H9 (cell line): ENCODE measurements at regions not wholly inside any gene's neighbourhood (a gene's known extent, or its start where the extent isn't known, plus 50 kb on each side); places are given as distances from the start of the nearest gene placed in this dataset.

Source experiments
- DNase-seq: peaks from one replicate; pipeline ENCODE4 v3.0.0-alpha.2; 2017
- H2AFZ ChIP-seq: one replicate; pipeline ENCODE4 v1.6.1; 2013; ENCODE audit warnings: mild to moderate bottlenecking, low read length, control low read depth, moderate library complexity
- H2AK5ac ChIP-seq: 2 replicates; pipeline ENCODE4 v1.6.1; 2013; ENCODE audit warnings: low read length, control low read depth, mixed read lengths; ENCODE audit not compliant: insufficient read length
- H2BK120ac ChIP-seq: one replicate; pipeline ENCODE4 v1.6.1; 2013; ENCODE audit warnings: low read depth, mild to moderate bottlenecking, low read length, control low read depth, inconsistent platforms; ENCODE audit not compliant: poor library complexity, severe bottlenecking
- H2BK12ac ChIP-seq: 2 replicates; pipeline ENCODE4 v1.6.1; 2013; ENCODE audit warnings: low read length, control low read depth, mixed read lengths, low read depth; ENCODE audit not compliant: insufficient read length
- H2BK15ac ChIP-seq: 2 replicates; pipeline ENCODE4 v1.6.1; 2013; ENCODE audit warnings: low read depth, low read length, control low read depth
- H2BK20ac ChIP-seq: one replicate; pipeline ENCODE4 v1.6.1; 2013; ENCODE audit warnings: low read depth, mild to moderate bottlenecking, low read length, control low read depth, inconsistent platforms; ENCODE audit not compliant: poor library complexity, severe bottlenecking
- H2BK5ac ChIP-seq: 2 replicates; pipeline ENCODE4 v1.6.1; 2013; ENCODE audit warnings: low read length, control low read depth, mixed read lengths; ENCODE audit not compliant: insufficient read length
- H3K14ac ChIP-seq: 2 replicates; pipeline ENCODE4 v1.6.1; 2013; ENCODE audit warnings: low read length, control low read depth; ENCODE audit not compliant: insufficient read depth
- H3K18ac ChIP-seq: 2 replicates; pipeline ENCODE4 v1.6.1; 2013; ENCODE audit warnings: low read depth, mild to moderate bottlenecking, mixed read lengths, low read length, control low read depth; ENCODE audit not compliant: insufficient read length
- H3K23ac ChIP-seq: 2 replicates; pipeline ENCODE4 v1.6.1; 2013; ENCODE audit warnings: low read length, control low read depth, mixed read lengths, low read depth; ENCODE audit not compliant: insufficient read length
- H3K23me2 ChIP-seq: 2 replicates; pipeline ENCODE4 v1.6.1; 2013; ENCODE audit warnings: low read depth, mild to moderate bottlenecking, mixed read lengths, low read length, control low read depth; ENCODE audit not compliant: insufficient read length, poor library complexity, severe bottlenecking
- H3K27ac ChIP-seq: 2 replicates; pipeline ENCODE4 v1.5.1; 2013; ENCODE audit warnings: low read length, control low read depth, mixed read lengths, low read depth; ENCODE audit not compliant: insufficient read length
- H3K27me3 ChIP-seq: 2 replicates; pipeline ENCODE4 v1.6.1; 2013; ENCODE audit warnings: low read length, control low read depth, inconsistent platforms; ENCODE audit not compliant: insufficient read depth
- H3K4ac ChIP-seq: 2 replicates; pipeline ENCODE4 v1.6.1; 2013; ENCODE audit warnings: low read depth, mild to moderate bottlenecking, control low read depth, inconsistent platforms, low read length, moderate library complexity
- H3K4me1 ChIP-seq: 2 replicates; pipeline ENCODE4 v1.6.1; 2013; ENCODE audit warnings: low read length, control low read depth, inconsistent platforms; ENCODE audit not compliant: insufficient read depth
- H3K4me2 ChIP-seq: 2 replicates; pipeline ENCODE4 v1.6.1; 2013; ENCODE audit warnings: low read length, control low read depth, mixed read lengths; ENCODE audit not compliant: insufficient read length, insufficient read depth
- H3K56ac ChIP-seq: 2 replicates; pipeline ENCODE4 v1.6.1; 2013; ENCODE audit warnings: low read depth, mild to moderate bottlenecking, mixed read lengths, low read length, control low read depth; ENCODE audit not compliant: insufficient read length
- H3K79me1 ChIP-seq: 2 replicates; pipeline ENCODE4 v1.6.1; 2013; ENCODE audit warnings: low read depth, mild to moderate bottlenecking, moderate library complexity, low read length, control low read depth, inconsistent platforms; ENCODE audit not compliant: insufficient read depth, poor library complexity, severe bottlenecking
- H3K79me2 ChIP-seq: 2 replicates; pipeline ENCODE4 v1.6.1; 2013; ENCODE audit warnings: low read length, control low read depth, inconsistent platforms; ENCODE audit not compliant: insufficient read depth
- H3K9ac ChIP-seq: 2 replicates; pipeline ENCODE4 v1.6.1; 2013; ENCODE audit warnings: low read length, control low read depth, mixed read lengths; ENCODE audit not compliant: insufficient read length; ENCODE audit errors: extremely low read depth
- H3K9me3 ChIP-seq: one replicate; pipeline ENCODE4 v1.6.1; 2013; ENCODE audit warnings: low read depth, low read length, inconsistent platforms; ENCODE audit not compliant: control insufficient read depth
- H3T11ph ChIP-seq: one replicate; pipeline ENCODE4 v1.6.1; 2013; ENCODE audit warnings: mild to moderate bottlenecking, low read length, control low read depth, inconsistent platforms
- H4K20me1 ChIP-seq: one replicate; pipeline ENCODE4 v1.6.1; 2013; ENCODE audit not compliant: control insufficient read depth, insufficient read length, insufficient read depth
- H4K5ac ChIP-seq: 2 replicates; pipeline ENCODE4 v1.6.1; 2013; ENCODE audit warnings: low read depth, mild to moderate bottlenecking, mixed read lengths, low read length, control low read depth; ENCODE audit not compliant: insufficient read length
- H4K8ac ChIP-seq: replicated peaks from 2 replicates; pipeline ENCODE4 v1.6.1; 2013; ENCODE audit warnings: low read length, control low read depth, mixed read lengths, low read depth; ENCODE audit not compliant: insufficient read length
- H4K91ac ChIP-seq: 2 replicates; pipeline ENCODE4 v1.6.1; 2013; ENCODE audit warnings: low read depth, mild to moderate bottlenecking, moderate library complexity, mixed read lengths, low read length, control low read depth; ENCODE audit not compliant: insufficient read length
- H3K27ac Mint-ChIP-seq, 3 experiments: 2 replicates in 2 of 3; 3 replicates in 1 of 3; pipeline ENCODE4 v1.8.0; 2020 to 2021; ENCODE audit warnings: mixed read lengths in 3 of 3, mild to moderate bottlenecking in 1 of 3, moderate library complexity in 1 of 3
- H3K27me3 Mint-ChIP-seq: 2 replicates; pipeline ENCODE4 v1.8.0; 2021; ENCODE audit warnings: low read depth, mild to moderate bottlenecking, moderate library complexity, mixed read lengths
- H3K36me3 Mint-ChIP-seq, 3 experiments: 2 replicates in 2 of 3; 3 replicates in 1 of 3; pipeline ENCODE4 v1.8.0; 2020 to 2021; ENCODE audit warnings: low read depth in 3 of 3, mixed read lengths in 3 of 3; ENCODE audit not compliant: insufficient read depth in 1 of 3
- H3K4me1 Mint-ChIP-seq, 2 experiments: 2 replicates each; pipeline ENCODE4 v1.8.0; 2020; ENCODE audit warnings: mixed read lengths in 2 of 2
- H3K4me3 Mint-ChIP-seq, 2 experiments: 2 replicates in 1 of 2; 3 replicates in 1 of 2; pipeline ENCODE4 v1.8.0; 2020 to 2021; ENCODE audit warnings: mild to moderate bottlenecking in 2 of 2, mixed read lengths in 2 of 2, moderate library complexity in 1 of 2
- H3K9me3 Mint-ChIP-seq, 2 experiments: 2 replicates in 1 of 2; 3 replicates in 1 of 2; pipeline ENCODE4 v1.8.0; 2020; ENCODE audit warnings: mild to moderate bottlenecking in 2 of 2, mixed read lengths in 2 of 2, moderate library complexity in 1 of 2
- CTCF ChIP-seq: fragments of 200-600 bp; sonication (generic); conservative IDR thresholded peaks from 3 replicates; pipeline ENCODE4 v1.8.0; 2021; ENCODE audit warnings: antibody characterized with exemption, mild to moderate bottlenecking
- WGBS: extraction: QIAGEN DNeasy Blood & Tissue Kit; methylation state at CpG from one replicate; pipeline ENCODE4 v1.1.7; 2013; ENCODE audit warnings: missing lambda C conversion rate, low lambda C conversion rate, mixed read lengths; ENCODE audit not compliant: insufficient read length; ENCODE audit errors: extremely low coverage; 5-methylcytosine and 5-hydroxymethylcytosine counted together

- no peak for DNase-seq
- no peak overlapping the region for H4K91ac ChIP-seq
- H3K14ac ChIP-seq = no peak overlapping the region
- no peak for TF ChIP-seq CTCF
- no peak overlapping the region for H2BK5ac ChIP-seq
- H3K9ac ChIP-seq = no peak overlapping the region
- Mint-ChIP-seq H3K9me3 (peaks cover 2 to 6% of the 10 kb centered on the region in 2 experiments; a peak in 3 of 5 replicates), H3K4me3 (no peak overlapping the region; a peak in 1 of 5 replicates), H3K36me3 (peaks cover 0 to 2% (median 0%) of the 10 kb centered on the region in 3 experiments; a peak in 1 of 7 replicates), H3K4me1 (peaks cover 15 to 27% of the 10 kb centered on the region in 2 experiments), H3K27ac (no peak overlapping the region), H3K27me3 (peaks cover 2% of the 10 kb centered on the region; the same call in 1 of the 2 replicates)
- no peaks in the 10 kb centered on the region for H3K4me1 ChIP-seq
- H3K23ac ChIP-seq = no peak overlapping the region
- no peak overlapping the region for H3T11ph ChIP-seq
- no peaks in the 10 kb centered on the region for H3K9me3 ChIP-seq
- no peak overlapping the region for H3K18ac ChIP-seq
- no peak overlapping the region for H2BK120ac ChIP-seq
- no peak overlapping the region for H3K56ac ChIP-seq
- H2BK20ac ChIP-seq = no peak overlapping the region
- no peaks in the 10 kb centered on the region for H3K79me1 ChIP-seq
- no peak overlapping the region for H4K5ac ChIP-seq
- no peaks in the 10 kb centered on the region for H3K23me2 ChIP-seq
- H3K27me3 ChIP-seq = no peaks in the 10 kb centered on the region
- H2BK15ac ChIP-seq = no peak overlapping the region
- H2AK5ac ChIP-seq = no peak overlapping the region
- no peak overlapping the region for H2AFZ ChIP-seq
- H3K4me2 ChIP-seq = no peak overlapping the region
- H3K79me2 ChIP-seq = no peaks in the 10 kb centered on the region
- H4K20me1 ChIP-seq = no peaks in the 10 kb centered on the region
- H2BK12ac ChIP-seq = no peak overlapping the region
- H3K27ac ChIP-seq = no peak overlapping the region
- H3K4ac ChIP-seq = no peak overlapping the region
- H4K8ac ChIP-seq = no peak overlapping the region
- WGBS = no CpG with 5 or more reads among the region's 7 CpGs
Observed at GRCh38 chr15:92848464-92848851, 51.7 kb upstream of the CHD2 start.
